GM12892 (cell line): ENCODE measurements at regions not wholly inside any gene's neighbourhood (a gene's known extent, or its start where the extent isn't known, plus 50 kb on each side); places are given as distances from the start of the nearest gene placed in this dataset.

ENCODE experiments used
- POLR2A ChIP-seq: IDR thresholded peaks from 2 replicates; pipeline ENCODE4 v1.6.1; 2011; ENCODE audit warnings: low read depth, low read length, control low read depth
- POLR2AphosphoS5 ChIP-seq: IDR thresholded peaks from 2 replicates; pipeline ENCODE4 v1.6.1; 2011; ENCODE audit warnings: low read depth, low read length, control low read depth
- TAF1 ChIP-seq: IDR thresholded peaks from 2 replicates; pipeline ENCODE4 v1.6.1; 2011; ENCODE audit warnings: low read depth, mild to moderate bottlenecking, control low read depth, low read length, borderline replicate concordance

DNA sequence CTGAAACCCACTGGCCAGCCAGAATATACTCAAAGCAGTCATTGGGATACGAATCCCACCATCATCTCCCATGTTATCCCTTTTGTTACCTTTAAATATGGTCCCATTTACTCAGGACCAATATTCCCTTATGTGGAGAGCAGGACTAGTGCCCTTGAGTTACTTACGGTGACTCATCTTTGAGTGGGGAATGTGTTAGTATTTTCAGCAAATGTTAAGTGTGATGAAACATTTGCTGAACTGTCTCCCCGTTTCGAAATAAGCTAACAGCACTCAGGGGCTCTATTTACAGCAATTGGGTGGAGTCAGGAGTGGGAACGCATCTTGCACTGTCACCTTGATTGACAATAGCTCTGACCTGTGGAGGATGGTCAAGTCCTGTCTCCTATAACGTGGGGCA lies 67.4 kb downstream of the CTSL start:
- TF ChIP-seq POLR2AphosphoS5 (no peak), POLR2A (no peak), TAF1 (no peak)
